ENCODE measurements at regions not wholly inside any gene's neighbourhood (a gene's known extent, or its start where the extent isn't known, plus 50 kb on each side); places are given as distances from the start of the nearest gene placed in this dataset.

GRCh38 chr3:117486719-117487716 is 777.4 kb downstream of the TUSC7 start:
- no peak for DNase-seq (ENCODE audit: low read depth)
- TF ChIP-seq CTCF (conservative IDR thresholded peaks at IDR 0.05; ENCODE audit: low read depth, low read length), result no peak

GRCh38 chr3:117488983-117489382 is 779.4 kb downstream of the TUSC7 start:
- TF ChIP-seq CTCF (conservative IDR thresholded peaks at IDR 0.05; ENCODE audit: low read depth, low read length), result no peak
- DNase-seq (ENCODE audit: low read depth), result no peak
- no peak overlapping the region for H3K4me3 ChIP-seq (ENCODE audit: low read depth, low read length)

More at GRCh38 chr3:117486719-117487716, 777.4 kb downstream of the TUSC7 start:
- no peak overlapping the region for H3K4me3 ChIP-seq (ENCODE audit: low read depth, low read length)

DNA sequence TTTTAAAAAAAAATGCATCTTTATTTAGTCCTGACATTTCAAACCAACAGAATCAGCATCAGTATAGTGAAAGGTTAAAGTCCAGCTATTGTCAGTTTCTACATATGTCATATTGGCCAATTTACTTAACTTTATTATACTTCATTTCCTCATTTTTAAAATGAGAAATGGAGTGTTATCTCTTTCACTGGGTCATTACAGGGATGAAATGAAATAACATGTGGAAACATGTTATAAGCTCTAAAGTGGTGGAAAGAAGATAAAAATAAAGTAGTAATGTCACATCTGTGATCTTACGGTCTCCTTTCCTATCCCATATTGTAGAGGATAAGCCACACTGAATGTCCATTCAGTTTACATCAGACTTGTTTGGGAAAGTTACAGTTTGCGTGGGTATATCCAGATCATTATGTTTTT is 780.1 kb downstream of the TUSC7 start:
- DNase-seq (ENCODE audit: low read depth), result no peak
- TF ChIP-seq CTCF (conservative IDR thresholded peaks at IDR 0.05; ENCODE audit: low read depth, low read length), result no peak
- H3K4me3 ChIP-seq (ENCODE audit: low read depth, low read length), result no peak overlapping the region

DNA sequence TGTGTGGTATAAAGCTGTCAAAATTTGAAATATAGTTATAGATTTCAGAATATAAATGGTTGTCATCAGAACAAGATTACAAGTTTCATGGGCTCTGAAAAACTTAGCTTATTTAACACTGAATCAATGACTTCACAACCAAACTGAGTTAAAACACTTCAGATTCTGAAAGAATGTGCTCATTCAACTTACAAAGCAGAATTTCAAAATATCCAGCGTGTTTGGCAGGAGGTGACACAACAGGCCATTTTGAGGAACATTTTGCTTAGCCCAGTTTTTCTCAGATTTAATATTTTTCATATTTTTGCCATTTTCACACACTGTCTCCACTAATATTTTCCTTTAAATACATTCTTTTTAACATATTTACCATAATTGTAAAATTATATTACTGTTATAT is 781.1 kb downstream of the TUSC7 start:
- H3K4me3 ChIP-seq (ENCODE audit: low read depth, low read length), result no peak overlapping the region
- TF ChIP-seq CTCF (conservative IDR thresholded peaks at IDR 0.05; ENCODE audit: low read depth, low read length), result no peak
- no peak for DNase-seq (ENCODE audit: low read depth)

GRCh38 chr3:117495620-117496019 is 786.0 kb downstream of the TUSC7 start:
- no peak overlapping the region for H3K4me3 ChIP-seq (ENCODE audit: low read depth, low read length)
- TF ChIP-seq CTCF (conservative IDR thresholded peaks at IDR 0.05; ENCODE audit: low read depth, low read length), result no peak
- DNase-seq (ENCODE audit: low read depth), result no peak

GRCh38 chr3:117499189-117499870 is 789.8 kb downstream of the TUSC7 start:
- DNase-seq (ENCODE audit: low read depth), result no peak
- TF ChIP-seq CTCF (conservative IDR thresholded peaks at IDR 0.05; ENCODE audit: low read depth, low read length), result no peak

More at GRCh38 chr3:117499189-117499870, 789.8 kb downstream of the TUSC7 start:
- H3K4me3 ChIP-seq (ENCODE audit: low read depth, low read length), result no peak overlapping the region

All from choroid plexus epithelial cell (primary cell).